ENCODE measurements at regions not wholly inside any gene's neighbourhood (a gene's known extent, or its start where the extent isn't known, plus 50 kb on each side); places are given as distances from the start of the nearest gene placed in this dataset.

- TF ChIP-seq, protein P1, sequence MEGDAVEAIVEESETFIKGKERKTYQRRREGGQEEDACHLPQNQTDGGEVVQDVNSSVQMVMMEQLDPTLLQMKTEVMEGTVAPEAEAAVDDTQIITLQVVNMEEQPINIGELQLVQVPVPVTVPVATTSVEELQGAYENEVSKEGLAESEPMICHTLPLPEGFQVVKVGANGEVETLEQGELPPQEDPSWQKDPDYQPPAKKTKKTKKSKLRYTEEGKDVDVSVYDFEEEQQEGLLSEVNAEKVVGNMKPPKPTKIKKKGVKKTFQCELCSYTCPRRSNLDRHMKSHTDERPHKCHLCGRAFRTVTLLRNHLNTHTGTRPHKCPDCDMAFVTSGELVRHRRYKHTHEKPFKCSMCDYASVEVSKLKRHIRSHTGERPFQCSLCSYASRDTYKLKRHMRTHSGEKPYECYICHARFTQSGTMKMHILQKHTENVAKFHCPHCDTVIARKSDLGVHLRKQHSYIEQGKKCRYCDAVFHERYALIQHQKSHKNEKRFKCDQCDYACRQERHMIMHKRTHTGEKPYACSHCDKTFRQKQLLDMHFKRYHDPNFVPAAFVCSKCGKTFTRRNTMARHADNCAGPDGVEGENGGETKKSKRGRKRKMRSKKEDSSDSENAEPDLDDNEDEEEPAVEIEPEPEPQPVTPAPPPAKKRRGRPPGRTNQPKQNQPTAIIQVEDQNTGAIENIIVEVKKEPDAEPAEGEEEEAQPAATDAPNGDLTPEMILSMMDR (IDR thresholded peaks at IDR 0.05): no peak
Observed at GRCh38 chr7:96591159-96591899, 118.3 kb downstream of the SEM1 start.

DNA sequence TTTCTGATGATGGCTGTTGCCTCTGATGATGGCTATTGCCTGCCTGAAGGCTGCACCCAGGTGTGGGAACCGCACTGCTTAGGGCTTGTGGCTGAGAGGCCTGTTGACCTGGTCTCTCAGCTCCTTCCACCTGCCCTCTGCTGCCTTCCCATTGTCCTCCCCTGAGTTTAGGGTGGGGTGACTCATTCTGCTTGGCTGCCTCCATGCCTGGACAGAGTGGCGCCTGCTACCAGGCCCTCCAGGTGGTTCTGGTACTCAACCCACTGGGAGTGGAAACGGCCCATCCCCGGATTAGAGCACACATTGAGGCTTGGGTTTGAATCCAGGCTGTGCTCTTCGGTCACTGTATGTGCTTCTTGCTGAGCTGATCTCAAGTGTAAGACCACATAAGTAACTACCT lies 120.6 kb downstream of the SEM1 start:
- TF ChIP-seq, protein P1 (IDR thresholded peaks at IDR 0.05): no peak

- TF ChIP-seq, protein P1 (IDR thresholded peaks at IDR 0.05): no peak
Observed at GRCh38 chr7:96579119-96579518, 130.5 kb downstream of the SEM1 start.

DNA sequence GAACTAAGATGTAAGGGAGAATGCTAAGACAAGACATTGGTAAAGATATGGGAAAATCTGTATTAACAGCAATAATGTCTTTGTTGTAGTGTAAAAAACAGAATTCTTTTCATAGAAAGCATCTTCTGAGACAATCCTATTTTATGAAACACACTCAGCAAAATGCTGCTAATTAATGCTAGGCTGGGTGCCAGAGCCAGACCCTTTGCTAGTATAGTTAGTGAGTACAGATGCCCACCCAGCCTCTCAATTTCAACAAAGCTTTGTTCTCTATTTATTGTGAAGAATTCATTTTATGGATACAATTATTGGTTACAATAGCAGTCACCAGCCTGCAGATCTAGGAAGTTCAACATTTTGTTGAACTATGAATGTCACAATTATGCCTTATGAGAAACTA lies 131.0 kb downstream of the SEM1 start:
- TF ChIP-seq, protein P1 (IDR thresholded peaks at IDR 0.05): no peak

DNA sequence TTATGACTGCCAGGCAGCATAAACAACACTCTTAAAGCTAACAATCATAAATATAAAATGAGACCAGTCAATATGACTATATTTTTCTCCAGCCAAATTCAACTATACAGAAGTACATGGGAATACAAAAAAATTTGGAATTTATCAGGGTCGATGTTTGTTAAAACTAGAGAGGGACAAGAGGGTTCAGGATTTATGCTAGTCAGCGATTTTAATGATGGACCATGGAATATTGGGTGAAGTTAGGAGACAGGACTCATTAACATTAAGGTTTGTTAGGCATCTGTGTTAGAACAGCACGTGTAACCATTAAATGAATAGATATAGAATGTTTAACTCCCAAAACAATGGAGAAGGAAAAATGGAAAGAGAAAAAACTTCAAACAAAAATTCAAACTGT lies 146.2 kb downstream of the SEM1 start:
- TF ChIP-seq, protein P1 (IDR thresholded peaks at IDR 0.05): no peak

DNA sequence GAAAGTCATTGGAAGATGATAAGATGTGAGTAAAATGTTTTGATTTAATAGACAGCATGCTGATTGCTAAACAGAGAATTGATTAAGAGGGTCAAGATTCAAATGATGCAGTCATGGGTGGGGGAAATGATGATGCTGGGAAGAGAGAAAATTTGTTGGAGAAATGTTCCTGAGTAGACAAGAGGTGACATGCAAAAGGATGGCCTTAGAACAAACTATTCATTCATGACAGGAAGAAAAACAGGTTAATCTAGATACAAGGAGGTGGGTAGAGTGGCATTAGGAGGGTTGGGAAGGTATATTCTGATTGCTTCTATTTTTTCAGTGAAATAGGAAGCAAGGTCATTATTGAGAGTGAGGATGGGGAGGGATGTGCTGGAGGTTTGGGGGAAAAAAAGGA lies 146.7 kb downstream of the SEM1 start:
- TF ChIP-seq, protein P1 (IDR thresholded peaks at IDR 0.05): no peak

- TF ChIP-seq, protein P1 (IDR thresholded peaks at IDR 0.05): no peak
Observed at GRCh38 chr7:96562458-96562857, 147.2 kb downstream of the SEM1 start.

GRCh38 chr7:96561892-96562291 lies 147.8 kb downstream of the SEM1 start:
- TF ChIP-seq, protein P1 (IDR thresholded peaks at IDR 0.05): no peak
